GM23338 (cell line): ENCODE measurements at regions not wholly inside any gene's neighbourhood (a gene's known extent, or its start where the extent isn't known, plus 50 kb on each side); places are given as distances from the start of the nearest gene placed in this dataset.

ENCODE experiments used
- ATAC-seq: fragments of 200-7000 bp; cut with Tn5 transposase; 3 replicates; pipeline ENCODE4 v1.9.1; 2020
- DNase-seq: peaks from one replicate; pipeline ENCODE4 v3.0.0-alpha.2; 2015; ENCODE audit warnings: low spot score
- H2AFZ ChIP-seq: fragments of 200-600 bp; sonication (generic); 2 replicates; pipeline ENCODE4 v1.8.0; 2016; ENCODE audit warnings: antibody characterized with exemption, mild to moderate bottlenecking, moderate library complexity
- H3F3A ChIP-seq: fragments of 200-600 bp; sonication (generic); replicated peaks from 2 replicates; pipeline ENCODE4 v1.8.0; 2017; ENCODE audit warnings: antibody characterized with exemption, mixed run types, low read depth
- H3K27ac ChIP-seq: fragments of 200-600 bp; sonication (generic); 2 replicates; pipeline ENCODE4 v1.6.1; 2016; ENCODE audit warnings: low read depth
- H3K27me3 ChIP-seq: fragments of 200-600 bp; sonication (generic); 2 replicates; pipeline ENCODE4 v1.8.0; 2016; ENCODE audit warnings: mild to moderate bottlenecking, mixed run types, moderate library complexity; ENCODE audit not compliant: insufficient read depth
- H3K36me3 ChIP-seq: fragments of 200-600 bp; sonication (generic); 2 replicates; pipeline ENCODE4 v1.8.0; 2016; ENCODE audit warnings: mild to moderate bottlenecking; ENCODE audit not compliant: insufficient read depth
- H3K4me1 ChIP-seq: fragments of 200-600 bp; sonication (generic); 2 replicates; pipeline ENCODE4 v1.8.0; 2016; ENCODE audit warnings: mild to moderate bottlenecking, moderate library complexity; ENCODE audit not compliant: insufficient read depth
- H3K4me2 ChIP-seq: fragments of 200-600 bp; sonication (generic); 2 replicates; pipeline ENCODE4 v1.7.1; 2017; ENCODE audit warnings: mixed run types
- H3K4me3 ChIP-seq: fragments of 200-600 bp; sonication (generic); 2 replicates; pipeline ENCODE4 v1.6.1; 2016; ENCODE audit warnings: mixed run types
- H3K79me2 ChIP-seq: fragments of 200-600 bp; sonication (generic); replicated peaks from 2 replicates; pipeline ENCODE4 v1.8.0; 2017; ENCODE audit warnings: mild to moderate bottlenecking; ENCODE audit not compliant: insufficient read depth
- H3K9me2 ChIP-seq: fragments of 200-600 bp; sonication (generic); 2 replicates; pipeline ENCODE4 v1.8.0; 2017; ENCODE audit not compliant: insufficient read depth
- H4K20me1 ChIP-seq: fragments of 200-600 bp; sonication (generic); replicated peaks from 2 replicates; pipeline ENCODE4 v1.8.0; 2017; ENCODE audit warnings: mild to moderate bottlenecking; ENCODE audit not compliant: insufficient read depth
- H3K27ac Mint-ChIP-seq: 2 replicates; pipeline ENCODE4 v1.8.0; 2020; ENCODE audit warnings: inconsistent platforms, mild to moderate bottlenecking, moderate library complexity, mixed read lengths
- H3K27me3 Mint-ChIP-seq: 3 replicates; pipeline ENCODE4 v1.8.0; 2022; ENCODE audit warnings: low read depth, mild to moderate bottlenecking, moderate library complexity, mixed read lengths, inconsistent platforms; ENCODE audit not compliant: insufficient read depth, poor library complexity
- H3K36me3 Mint-ChIP-seq: 3 replicates; pipeline ENCODE4 v1.8.0; 2021; ENCODE audit warnings: low read depth, mild to moderate bottlenecking, inconsistent platforms, moderate library complexity, mixed read lengths
- H3K4me1 Mint-ChIP-seq: 3 replicates; pipeline ENCODE4 v1.8.0; 2020; ENCODE audit warnings: mild to moderate bottlenecking, inconsistent platforms, mixed read lengths
- H3K4me3 Mint-ChIP-seq: 3 replicates; pipeline ENCODE4 v1.8.0; 2021; ENCODE audit warnings: moderate library complexity, mild to moderate bottlenecking, inconsistent platforms, mixed read lengths
- H3K9me3 Mint-ChIP-seq: 3 replicates; pipeline ENCODE4 v1.8.0; 2020; ENCODE audit warnings: moderate library complexity, mild to moderate bottlenecking, inconsistent platforms, mixed read lengths
- CREB1 ChIP-seq: fragments of 250-450 bp; sonication (Bioruptor Pico); IDR thresholded peaks from 2 replicates; pipeline ENCODE4 v1.5.0; 2020; ENCODE audit warnings: low read depth, mild to moderate bottlenecking, moderate library complexity
- EZH2 ChIP-seq: fragments of 200-600 bp; sonication (generic); IDR thresholded peaks from one replicate; pipeline ENCODE4 v1.8.0; 2017; ENCODE audit warnings: antibody characterized with exemption, mild to moderate bottlenecking, low read depth; ENCODE audit not compliant: unreplicated experiment
- EZH2phosphoT487 ChIP-seq: fragments of 200-600 bp; sonication (generic); IDR thresholded peaks from one replicate; pipeline ENCODE4 v1.8.1; 2018; ENCODE audit warnings: antibody characterized with exemption; ENCODE audit not compliant: unreplicated experiment
- JUNB ChIP-seq: IDR thresholded peaks from one replicate; pipeline ENCODE4 v1.6.1; 2016; ENCODE audit warnings: antibody characterized with exemption; ENCODE audit not compliant: unreplicated experiment
- NANOG ChIP-seq: IDR thresholded peaks from 2 replicates; pipeline ENCODE4 v1.6.1; 2016; ENCODE audit warnings: antibody characterized with exemption, borderline replicate concordance
- STAT1 ChIP-seq: IDR thresholded peaks from one replicate; pipeline ENCODE4 v1.6.1; 2016; ENCODE audit warnings: antibody characterized with exemption; ENCODE audit not compliant: unreplicated experiment
- ZNF114 ChIP-seq: fragments of 250-450 bp; sonication (Bioruptor Pico); IDR thresholded peaks from 2 replicates; pipeline ENCODE4 v1.5.0; 2020; ENCODE audit warnings: mild to moderate bottlenecking, moderate library complexity
- ZNF331 ChIP-seq: fragments of 250-450 bp; sonication (Bioruptor Pico); IDR thresholded peaks from 2 replicates; pipeline ENCODE4 v1.5.0; 2020; ENCODE audit warnings: low read depth, mild to moderate bottlenecking, moderate library complexity
- TF ChIP-seq, protein P1 (sequence below): IDR thresholded peaks from 2 replicates; pipeline ENCODE4 v1.6.1; 2016; ENCODE audit warnings: antibody characterized with exemption
- TF ChIP-seq, protein P2 (sequence below), 2 experiments: fragments of 200-600 bp in 1 of 2; sonication (generic) in 1 of 2; conservative IDR thresholded peaks; 2 replicates each; pipeline versions ENCODE4 v1.5.1 to v1.6.1; 2016 to 2017; ENCODE audit warnings: antibody characterized with exemption in 2 of 2, low read depth in 2 of 2, mild to moderate bottlenecking in 2 of 2, moderate library complexity in 1 of 2
- TF ChIP-seq, protein P3 (sequence below): IDR thresholded peaks from one replicate; pipeline ENCODE4 v1.6.1; 2018; ENCODE audit warnings: antibody characterized with exemption; ENCODE audit not compliant: unreplicated experiment

DNA sequence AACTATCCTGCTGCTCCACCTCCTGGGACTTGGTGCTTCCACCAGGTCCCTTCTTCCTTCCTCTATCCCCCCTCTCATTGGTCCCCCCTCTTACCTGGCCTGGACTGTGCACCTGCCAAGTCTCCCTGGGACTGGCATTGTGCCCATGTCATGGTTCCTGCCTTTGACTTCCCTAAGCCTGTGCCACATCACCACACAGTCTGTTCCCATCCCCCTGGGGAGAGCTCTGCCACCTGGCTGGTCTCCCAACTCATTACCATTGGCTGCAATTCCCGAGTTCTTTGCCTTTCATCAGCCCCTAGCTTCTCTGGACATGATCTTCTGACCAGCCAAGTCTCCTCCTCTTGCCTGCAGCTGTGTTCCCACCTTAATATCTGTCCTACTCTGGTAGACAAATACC, 180.3 kb downstream of the SREK1 start:
- Histone ChIP-seq H3K9me2 (peaks cover 25% of the 10 kb centered on the region), H3K4me3 (no peak overlapping the region), H3K27ac (no peak overlapping the region), H3K4me2 (no peak overlapping the region), H4K20me1 (no peaks in the 10 kb centered on the region), H3K79me2 (no peaks in the 10 kb centered on the region), H2AFZ (no peak overlapping the region), H3K4me1 (no peaks in the 10 kb centered on the region), H3F3A (no peaks in the 10 kb centered on the region), H3K36me3 (no peaks in the 10 kb centered on the region), H3K27me3 (no peaks in the 10 kb centered on the region)
- H3K27me3 Mint-ChIP-seq: peaks cover 3% of the 10 kb centered on the region
- DNase-seq: no peak
- no peak overlapping the region for H3K4me3 Mint-ChIP-seq
- no peaks in the 10 kb centered on the region; the same call in 2 of the 3 replicates for H3K9me3 Mint-ChIP-seq
- H3K36me3 Mint-ChIP-seq: no peaks in the 10 kb centered on the region
- TF ChIP-seq, protein P1, sequence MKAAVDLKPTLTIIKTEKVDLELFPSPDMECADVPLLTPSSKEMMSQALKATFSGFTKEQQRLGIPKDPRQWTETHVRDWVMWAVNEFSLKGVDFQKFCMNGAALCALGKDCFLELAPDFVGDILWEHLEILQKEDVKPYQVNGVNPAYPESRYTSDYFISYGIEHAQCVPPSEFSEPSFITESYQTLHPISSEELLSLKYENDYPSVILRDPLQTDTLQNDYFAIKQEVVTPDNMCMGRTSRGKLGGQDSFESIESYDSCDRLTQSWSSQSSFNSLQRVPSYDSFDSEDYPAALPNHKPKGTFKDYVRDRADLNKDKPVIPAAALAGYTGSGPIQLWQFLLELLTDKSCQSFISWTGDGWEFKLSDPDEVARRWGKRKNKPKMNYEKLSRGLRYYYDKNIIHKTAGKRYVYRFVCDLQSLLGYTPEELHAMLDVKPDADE: no peak
- TF ChIP-seq ZNF114 (CRISPR knock-in tag) (no peak), EZH2 (no peak), ZNF331 (CRISPR knock-in tag) (no peak), NANOG (no peak), STAT1 (no peak), EZH2phosphoT487 (no peak), CREB1 (CRISPR knock-in tag) (no peak), JUNB (no peak)
- TF ChIP-seq, protein P2, sequence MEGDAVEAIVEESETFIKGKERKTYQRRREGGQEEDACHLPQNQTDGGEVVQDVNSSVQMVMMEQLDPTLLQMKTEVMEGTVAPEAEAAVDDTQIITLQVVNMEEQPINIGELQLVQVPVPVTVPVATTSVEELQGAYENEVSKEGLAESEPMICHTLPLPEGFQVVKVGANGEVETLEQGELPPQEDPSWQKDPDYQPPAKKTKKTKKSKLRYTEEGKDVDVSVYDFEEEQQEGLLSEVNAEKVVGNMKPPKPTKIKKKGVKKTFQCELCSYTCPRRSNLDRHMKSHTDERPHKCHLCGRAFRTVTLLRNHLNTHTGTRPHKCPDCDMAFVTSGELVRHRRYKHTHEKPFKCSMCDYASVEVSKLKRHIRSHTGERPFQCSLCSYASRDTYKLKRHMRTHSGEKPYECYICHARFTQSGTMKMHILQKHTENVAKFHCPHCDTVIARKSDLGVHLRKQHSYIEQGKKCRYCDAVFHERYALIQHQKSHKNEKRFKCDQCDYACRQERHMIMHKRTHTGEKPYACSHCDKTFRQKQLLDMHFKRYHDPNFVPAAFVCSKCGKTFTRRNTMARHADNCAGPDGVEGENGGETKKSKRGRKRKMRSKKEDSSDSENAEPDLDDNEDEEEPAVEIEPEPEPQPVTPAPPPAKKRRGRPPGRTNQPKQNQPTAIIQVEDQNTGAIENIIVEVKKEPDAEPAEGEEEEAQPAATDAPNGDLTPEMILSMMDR (conservative IDR thresholded peaks at IDR 0.05; ENCODE audit: low read depth in 2 of 2): no peak
- TF ChIP-seq, protein P3, sequence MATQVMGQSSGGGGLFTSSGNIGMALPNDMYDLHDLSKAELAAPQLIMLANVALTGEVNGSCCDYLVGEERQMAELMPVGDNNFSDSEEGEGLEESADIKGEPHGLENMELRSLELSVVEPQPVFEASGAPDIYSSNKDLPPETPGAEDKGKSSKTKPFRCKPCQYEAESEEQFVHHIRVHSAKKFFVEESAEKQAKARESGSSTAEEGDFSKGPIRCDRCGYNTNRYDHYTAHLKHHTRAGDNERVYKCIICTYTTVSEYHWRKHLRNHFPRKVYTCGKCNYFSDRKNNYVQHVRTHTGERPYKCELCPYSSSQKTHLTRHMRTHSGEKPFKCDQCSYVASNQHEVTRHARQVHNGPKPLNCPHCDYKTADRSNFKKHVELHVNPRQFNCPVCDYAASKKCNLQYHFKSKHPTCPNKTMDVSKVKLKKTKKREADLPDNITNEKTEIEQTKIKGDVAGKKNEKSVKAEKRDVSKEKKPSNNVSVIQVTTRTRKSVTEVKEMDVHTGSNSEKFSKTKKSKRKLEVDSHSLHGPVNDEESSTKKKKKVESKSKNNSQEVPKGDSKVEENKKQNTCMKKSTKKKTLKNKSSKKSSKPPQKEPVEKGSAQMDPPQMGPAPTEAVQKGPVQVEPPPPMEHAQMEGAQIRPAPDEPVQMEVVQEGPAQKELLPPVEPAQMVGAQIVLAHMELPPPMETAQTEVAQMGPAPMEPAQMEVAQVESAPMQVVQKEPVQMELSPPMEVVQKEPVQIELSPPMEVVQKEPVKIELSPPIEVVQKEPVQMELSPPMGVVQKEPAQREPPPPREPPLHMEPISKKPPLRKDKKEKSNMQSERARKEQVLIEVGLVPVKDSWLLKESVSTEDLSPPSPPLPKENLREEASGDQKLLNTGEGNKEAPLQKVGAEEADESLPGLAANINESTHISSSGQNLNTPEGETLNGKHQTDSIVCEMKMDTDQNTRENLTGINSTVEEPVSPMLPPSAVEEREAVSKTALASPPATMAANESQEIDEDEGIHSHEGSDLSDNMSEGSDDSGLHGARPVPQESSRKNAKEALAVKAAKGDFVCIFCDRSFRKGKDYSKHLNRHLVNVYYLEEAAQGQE: no peak
- no peaks in the 10 kb centered on the region for H3K4me1 Mint-ChIP-seq
- ATAC-seq: no peak
- H3K27ac Mint-ChIP-seq: no peak overlapping the region
